GM10248 (cell line): ENCODE measurements at regions not wholly inside any gene's neighbourhood (a gene's known extent, or its start where the extent isn't known, plus 50 kb on each side); places are given as distances from the start of the nearest gene placed in this dataset.

ENCODE experiments used
- CTCF ChIA-PET: fragments of 300-600 bp; sonication (Branson Sonifier 250); formaldehyde crosslinking; extraction: SDS; loops from one replicate; lab custom pipeline; 2021; ENCODE audit warnings: antibody characterized with exemption; lab: Yijun Ruan, JAX
- POLR2A ChIA-PET: fragments of 350-650 bp; sonication (Branson Sonifier 250); formaldehyde crosslinking; extraction: SDS; loops from one replicate; lab custom pipeline; 2020; ENCODE audit warnings: antibody characterized with exemption; lab: Yijun Ruan, JAX
- DNase-seq: peaks from one replicate; pipeline ENCODE4 v3.0.0; 2012; ENCODE audit errors: extremely low spot score
- TF ChIP-seq, protein P1 (sequence below): IDR thresholded peaks from 2 replicates; pipeline ENCODE4 v1.5.1; 2012; ENCODE audit warnings: mild to moderate bottlenecking, low read depth; ENCODE audit errors: extremely low read depth, missing control alignments, control extremely low read depth

DNA sequence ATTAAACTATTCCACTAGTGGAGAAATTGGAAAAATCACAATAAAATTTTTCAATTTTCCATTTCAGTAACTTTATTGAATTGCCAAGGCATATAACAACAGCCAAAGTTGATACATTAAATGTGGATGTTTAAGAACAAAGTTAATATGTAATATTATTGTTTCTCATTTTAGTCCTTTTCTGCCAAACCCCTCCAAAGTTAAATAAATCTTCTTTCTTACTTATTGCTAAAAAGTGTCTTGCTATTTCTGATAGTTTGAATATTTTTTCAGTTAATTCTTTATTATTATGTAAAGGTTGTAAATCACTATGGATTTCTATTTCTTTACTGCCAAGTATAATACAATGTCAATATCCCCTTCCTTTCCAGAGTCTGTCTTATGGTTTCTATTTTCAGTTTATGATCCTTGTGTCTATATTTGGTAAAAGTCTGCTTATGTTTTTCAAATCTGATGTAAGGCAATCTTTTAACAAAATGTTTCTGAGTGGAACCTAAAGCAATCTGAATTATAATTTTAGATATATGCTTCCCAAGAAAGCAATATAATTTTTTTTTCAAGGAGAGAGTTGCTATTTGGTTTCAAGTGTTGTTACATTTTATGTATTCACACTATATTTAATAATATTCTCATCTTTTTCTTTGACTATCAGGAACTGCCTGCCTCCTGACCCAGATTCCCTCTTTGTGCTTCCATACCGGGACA is 80.3 kb upstream of the RHOBTB1 start:
- TF ChIP-seq, protein P1, sequence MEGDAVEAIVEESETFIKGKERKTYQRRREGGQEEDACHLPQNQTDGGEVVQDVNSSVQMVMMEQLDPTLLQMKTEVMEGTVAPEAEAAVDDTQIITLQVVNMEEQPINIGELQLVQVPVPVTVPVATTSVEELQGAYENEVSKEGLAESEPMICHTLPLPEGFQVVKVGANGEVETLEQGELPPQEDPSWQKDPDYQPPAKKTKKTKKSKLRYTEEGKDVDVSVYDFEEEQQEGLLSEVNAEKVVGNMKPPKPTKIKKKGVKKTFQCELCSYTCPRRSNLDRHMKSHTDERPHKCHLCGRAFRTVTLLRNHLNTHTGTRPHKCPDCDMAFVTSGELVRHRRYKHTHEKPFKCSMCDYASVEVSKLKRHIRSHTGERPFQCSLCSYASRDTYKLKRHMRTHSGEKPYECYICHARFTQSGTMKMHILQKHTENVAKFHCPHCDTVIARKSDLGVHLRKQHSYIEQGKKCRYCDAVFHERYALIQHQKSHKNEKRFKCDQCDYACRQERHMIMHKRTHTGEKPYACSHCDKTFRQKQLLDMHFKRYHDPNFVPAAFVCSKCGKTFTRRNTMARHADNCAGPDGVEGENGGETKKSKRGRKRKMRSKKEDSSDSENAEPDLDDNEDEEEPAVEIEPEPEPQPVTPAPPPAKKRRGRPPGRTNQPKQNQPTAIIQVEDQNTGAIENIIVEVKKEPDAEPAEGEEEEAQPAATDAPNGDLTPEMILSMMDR, result no peak
- ChIA-PET POLR2A (no interaction called here), CTCF (no interaction called here)
- DNase-seq, result no peak

DNA sequence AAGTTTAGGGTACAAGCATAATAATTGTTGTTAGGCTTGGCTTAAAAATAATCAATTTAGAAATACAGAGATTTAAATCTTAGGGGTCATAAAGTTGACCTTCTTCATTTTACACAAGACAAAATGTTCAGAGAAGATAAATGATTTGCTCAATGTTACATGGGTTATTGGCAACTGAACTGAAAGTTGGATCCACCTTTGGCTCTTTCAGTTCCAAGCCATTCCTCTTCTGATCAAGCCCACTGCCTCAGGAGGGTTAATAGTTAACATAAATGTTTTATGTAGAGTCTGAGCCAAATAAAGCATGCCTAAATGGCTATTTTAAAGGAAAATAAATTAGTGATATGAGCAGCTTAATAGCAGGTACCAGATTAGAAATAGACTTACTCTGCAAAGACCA is 79.1 kb upstream of the RHOBTB1 start:
- ChIA-PET CTCF (interaction anchor here (1.0 to 1.3 kb wide), 2 partner anchors 29 to 138 kb away, joined by 3 read pairs; no protein-coding TSS in a partner anchor), POLR2A (no interaction called here)
- DNase-seq, result no peak
- TF ChIP-seq, protein P1, result no peak

DNA sequence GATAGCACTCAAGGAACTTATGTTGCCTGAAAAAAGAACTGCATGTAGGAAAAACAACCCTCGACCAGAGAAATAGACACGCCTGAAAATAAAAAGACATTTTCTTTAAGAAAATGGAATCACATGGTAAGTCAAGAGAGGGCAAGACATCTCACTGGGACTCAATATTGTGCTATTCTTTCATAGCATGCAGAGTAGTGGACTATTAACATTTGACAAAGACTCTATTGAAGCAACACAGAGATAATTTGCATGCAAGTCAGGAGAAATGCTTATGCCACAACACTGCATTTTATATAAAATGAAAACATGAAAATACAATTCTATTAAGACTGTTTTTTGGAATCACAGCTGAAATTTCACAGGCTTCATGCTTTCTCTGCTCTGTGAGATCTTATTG is 77.9 kb upstream of the RHOBTB1 start:
- CTCF ChIA-PET, result no interaction called here
- POLR2A ChIA-PET, result no interaction called here
- no peak for DNase-seq
- TF ChIP-seq, protein P1, result no peak

DNA sequence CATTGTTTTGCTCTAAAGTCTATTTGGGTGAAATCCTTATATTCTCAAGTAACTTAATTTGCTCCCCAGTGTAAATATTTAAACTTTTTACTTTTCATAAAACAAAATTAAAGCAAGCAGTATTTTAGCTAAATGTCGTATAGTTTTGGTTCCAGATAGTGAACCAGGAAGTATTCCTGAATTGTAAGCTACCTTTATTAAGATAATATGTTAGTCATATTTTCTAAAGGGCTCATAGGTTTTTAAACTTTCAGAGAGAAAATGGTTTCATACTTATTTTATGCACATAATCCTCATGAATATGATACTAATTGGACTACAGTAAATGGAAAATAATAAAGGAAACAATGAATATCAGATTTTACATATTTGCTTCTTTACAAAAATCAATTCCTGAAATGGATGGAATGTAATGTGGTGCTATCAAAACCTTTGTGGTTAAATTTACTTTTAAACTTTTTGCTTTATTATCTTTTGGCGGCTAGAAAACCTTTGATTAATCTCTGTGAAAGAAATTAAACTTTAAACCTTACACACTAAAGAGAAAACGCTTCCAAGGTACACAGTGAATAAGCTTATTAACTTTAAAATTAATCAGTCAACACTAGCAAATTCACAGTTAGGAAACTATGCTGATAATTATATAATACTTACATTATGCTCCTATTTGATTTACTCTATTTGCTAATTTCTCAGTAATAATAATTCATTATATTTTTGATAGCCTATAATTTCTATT is 76.6 kb upstream of the RHOBTB1 start:
- DNase-seq, result no peak
- ChIA-PET CTCF (interaction anchor here (1.2 kb wide), 1 partner anchor 13 kb away, joined by 3 read pairs; no protein-coding TSS in a partner anchor), POLR2A (no interaction called here)
- TF ChIP-seq, protein P1, result no peak

DNA sequence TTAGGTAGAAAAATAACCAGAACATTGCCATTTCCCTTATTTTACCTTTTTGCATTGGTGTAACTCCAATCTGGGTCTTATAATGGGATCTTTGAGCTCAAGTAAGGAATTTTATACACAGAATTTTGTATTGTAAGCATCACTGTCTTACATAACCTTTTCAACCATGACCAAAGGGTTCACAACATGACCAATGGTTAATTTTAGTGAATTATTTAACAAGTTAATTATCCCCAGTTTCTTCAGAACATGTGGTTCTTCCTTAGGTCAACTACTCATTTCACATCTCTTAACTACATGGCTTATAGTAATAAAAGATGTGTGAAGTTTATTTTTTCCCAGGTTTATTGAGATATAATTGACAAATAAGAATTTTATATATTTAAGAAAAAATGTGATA is 74.2 kb upstream of the RHOBTB1 start:
- TF ChIP-seq, protein P1, result no peak
- no peak for DNase-seq
- ChIA-PET POLR2A (no interaction called here), CTCF (no interaction called here)

DNA sequence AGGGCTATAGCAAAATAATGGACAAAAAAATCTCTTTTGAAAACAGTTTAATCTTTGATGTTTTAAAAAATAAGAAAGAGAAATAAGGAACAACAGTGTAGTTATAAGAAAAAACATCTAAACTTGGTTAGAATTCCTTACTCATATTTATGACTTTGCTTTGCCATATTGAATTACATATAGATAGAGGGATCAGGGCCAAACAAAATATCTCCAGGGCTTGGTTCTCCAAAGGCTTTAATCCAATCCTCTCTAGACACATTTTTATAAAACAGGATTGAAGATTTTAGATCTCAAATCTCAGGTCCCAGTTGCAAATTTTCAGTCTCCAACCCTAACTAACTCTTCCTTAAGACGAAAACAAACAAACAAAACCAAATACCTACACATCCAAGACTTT is 72.6 kb upstream of the RHOBTB1 start:
- ChIA-PET POLR2A (no interaction called here), CTCF (no interaction called here)
- DNase-seq, result no peak
- TF ChIP-seq, protein P1, result no peak
